ENCODE measurements at regions not wholly inside any gene's neighbourhood (a gene's known extent, or its start where the extent isn't known, plus 50 kb on each side); places are given as distances from the start of the nearest gene placed in this dataset.

DNA sequence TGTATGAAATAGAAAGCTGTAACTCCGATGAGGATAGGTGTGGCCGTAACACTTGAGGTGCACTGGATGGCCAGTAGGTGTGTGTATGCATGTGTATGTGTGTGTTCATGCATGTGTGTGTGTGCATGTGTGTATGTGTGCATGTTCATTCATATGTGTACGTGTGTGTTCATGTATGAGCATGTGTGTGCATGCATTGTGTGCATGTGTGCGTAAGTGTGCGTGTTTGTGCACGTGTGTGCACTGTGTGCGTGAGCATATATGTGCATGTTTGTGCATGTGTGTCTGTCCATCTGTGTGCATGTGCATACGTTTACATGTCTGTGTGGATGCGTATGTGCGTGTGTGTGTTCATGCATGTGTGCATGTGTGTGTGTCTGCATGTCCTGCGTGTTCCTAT, 145.5 kb downstream of the C16orf95 start:
- no peak for DNase-seq

DNA sequence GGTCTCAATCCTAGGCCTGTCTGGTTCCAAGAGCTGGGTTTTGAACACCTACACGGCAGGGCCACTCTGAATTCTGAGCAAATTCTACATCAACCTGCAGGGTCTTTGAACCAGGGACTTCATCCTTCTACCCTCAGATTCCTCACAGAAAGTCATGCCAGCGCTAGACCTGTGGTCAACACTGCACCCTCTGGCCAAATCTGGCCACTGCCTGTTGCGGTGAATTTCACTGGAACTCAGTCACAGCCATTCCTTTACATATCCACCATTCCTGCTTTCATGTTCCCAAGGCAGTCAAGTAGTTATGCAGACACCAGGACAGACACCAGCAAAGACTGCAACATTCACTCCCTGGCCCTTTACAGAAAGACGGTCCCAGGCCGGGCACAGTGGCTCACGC, 144.6 kb downstream of the C16orf95 start:
- DNase-seq: no peak

DNA sequence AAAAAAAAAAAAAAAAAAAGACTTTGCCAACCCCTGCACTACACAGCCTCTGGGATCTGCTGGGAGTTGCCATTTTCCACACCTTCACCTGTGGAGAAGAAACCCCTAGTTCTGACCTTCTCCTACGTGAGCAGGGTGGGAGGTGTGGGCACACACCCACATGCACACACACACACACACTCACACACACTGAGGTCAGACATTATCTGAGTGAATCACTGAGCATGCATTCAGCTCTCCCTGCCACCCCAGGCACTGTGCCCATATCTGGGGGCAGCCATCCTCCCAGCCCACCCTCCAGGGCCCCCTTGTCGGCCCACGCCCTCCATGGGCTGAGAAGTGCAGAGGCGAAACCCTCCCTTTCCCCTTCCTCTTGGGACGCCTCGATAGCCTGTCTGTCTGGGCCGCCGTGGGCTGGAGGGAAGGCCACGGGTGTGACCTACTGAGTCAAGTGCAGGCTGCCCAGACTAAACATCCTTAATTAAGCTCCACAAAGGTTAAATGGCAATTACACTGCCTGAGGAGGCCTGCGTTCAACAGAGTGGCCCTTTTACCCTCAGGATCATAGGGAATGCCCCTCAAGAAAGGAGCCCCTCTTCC, 143.8 kb downstream of the C16orf95 start:
- DNase-seq: no peak

DNA sequence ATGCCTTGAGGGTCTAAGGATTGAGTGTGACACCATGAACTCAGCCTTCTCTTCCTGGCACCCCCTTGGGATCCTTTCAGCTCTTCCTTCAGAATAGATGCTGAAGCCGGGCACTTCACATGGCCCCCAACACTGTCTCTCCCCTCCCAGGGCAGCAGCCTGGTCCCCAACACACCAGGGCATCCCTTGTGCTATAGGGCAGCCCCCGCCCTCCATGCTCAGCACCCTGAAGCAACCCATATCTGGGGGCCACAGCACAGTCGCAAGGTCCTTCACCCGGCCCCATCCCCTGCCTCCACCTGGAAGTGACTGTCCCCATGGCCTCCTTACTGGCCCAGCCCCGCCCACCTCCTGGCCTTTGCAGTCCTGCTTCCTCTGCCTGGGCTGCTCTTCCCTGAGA, 143.1 kb downstream of the C16orf95 start:
- no peak for DNase-seq

DNA sequence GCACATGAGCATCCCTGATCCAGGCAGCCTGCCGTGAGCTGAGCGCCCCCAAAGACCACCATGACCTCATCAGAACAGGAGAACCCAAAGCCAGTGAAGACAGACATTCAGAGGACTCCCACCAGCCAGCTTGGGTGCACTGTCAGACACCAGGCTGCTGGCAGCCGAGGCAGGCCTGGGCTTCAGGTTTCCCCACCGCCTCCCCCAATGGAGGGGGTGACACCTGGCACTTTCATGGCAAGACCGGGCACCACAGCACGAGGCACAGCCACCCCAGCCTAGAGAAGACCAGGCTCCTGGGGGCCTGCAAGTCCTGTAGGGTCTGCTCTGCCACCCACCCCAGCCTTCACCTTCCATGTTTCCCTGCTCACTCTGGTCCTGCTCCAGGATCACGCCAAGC, 140.5 kb downstream of the C16orf95 start:
- DNase-seq: no peak

DNA sequence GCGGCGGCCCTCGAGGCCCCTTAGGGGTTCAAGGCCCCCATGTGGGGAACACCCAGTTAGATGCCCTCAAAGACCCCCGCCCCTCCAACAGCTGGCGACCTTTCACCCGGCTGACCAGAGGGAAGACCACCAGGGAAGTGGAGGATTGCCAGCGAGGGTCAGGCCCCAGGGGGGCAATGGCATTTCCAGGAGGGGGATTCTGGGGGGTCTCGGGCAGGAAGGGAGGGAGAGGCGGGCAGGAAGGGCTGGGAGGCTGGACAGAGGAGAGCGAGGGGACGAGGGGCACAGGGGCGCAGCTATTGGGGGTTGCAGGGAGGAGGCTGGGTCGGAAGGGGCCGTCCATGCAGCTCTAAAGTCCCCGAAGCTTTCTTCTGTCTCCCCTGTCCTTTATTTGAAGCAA, 139.5 kb downstream of the C16orf95 start:
- no peak for DNase-seq

DNA sequence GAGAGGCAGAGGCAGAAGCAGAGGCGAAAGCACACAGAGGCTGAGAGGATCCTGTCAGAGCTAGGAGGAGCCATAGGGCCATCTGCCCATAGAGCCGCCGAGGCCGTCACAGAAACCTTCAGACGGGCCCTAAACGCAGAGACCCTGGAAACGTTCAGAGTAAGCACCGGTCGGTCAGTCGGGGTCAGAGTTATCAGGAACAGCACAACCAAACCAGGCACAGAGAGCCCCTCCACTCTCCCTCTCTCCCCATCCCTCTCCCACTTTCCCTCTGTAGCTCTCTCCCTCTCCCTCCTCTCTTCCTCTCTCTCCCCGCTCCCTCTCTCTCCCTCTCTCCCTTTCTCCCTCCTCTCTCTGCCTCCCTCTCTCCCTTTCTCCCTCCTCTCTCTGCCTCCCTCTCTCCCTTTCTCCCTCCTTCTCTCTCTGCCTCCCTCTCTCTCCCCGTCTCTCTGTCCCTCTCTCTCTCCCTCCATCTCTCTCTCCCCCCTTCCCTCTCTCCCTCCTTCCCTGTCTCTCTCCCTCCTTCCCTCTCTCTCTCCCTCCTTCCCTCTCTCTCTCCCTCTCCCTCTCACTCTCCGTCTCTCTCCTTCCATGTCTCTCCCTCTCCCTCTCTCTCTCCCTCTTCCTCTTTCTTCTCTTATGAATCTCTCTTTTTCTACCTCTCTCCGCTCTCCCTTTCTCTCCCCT, 138.9 kb downstream of the C16orf95 start:
- DNase-seq: no peak

DNA sequence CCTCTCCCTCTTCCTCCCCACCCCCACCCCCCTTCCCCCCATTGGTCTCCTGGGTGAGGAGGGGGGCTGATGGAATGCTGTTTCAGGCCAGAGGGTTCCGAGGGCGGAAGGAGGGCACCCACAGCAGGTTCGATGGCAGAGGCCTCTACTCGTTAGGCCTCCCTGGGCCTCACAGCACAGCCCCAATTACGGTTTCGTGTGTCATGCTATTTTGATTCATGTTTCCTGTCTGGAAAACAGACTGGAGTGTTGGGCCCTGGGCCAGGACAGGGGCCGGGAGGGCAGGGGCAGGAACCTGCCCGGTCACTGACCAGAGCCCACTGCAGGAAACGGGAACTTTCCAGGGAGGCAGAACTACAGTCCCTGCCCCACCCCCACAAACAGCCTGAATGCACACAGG, 138.2 kb downstream of the C16orf95 start:
- DNase-seq: no peak

DNA sequence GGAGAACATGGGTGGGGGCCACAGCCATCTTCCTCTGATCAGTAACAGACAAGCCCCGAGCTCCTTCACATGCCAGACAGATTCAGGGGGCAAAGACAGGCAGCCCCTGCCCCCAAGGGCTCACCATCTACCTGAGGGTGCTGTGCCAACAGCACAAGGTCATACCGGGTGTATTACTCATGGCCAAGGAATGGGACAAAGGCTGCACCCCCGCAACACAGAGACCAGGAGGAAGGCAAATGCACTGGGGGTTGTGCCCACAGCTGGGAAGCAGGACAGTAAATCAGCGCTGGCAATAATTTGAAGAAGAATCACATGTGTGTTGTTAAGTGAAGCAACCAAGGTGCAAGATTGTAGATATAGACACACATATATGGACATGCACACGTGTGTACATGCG, 137.1 kb downstream of the C16orf95 start:
- DNase-seq: no peak

DNA sequence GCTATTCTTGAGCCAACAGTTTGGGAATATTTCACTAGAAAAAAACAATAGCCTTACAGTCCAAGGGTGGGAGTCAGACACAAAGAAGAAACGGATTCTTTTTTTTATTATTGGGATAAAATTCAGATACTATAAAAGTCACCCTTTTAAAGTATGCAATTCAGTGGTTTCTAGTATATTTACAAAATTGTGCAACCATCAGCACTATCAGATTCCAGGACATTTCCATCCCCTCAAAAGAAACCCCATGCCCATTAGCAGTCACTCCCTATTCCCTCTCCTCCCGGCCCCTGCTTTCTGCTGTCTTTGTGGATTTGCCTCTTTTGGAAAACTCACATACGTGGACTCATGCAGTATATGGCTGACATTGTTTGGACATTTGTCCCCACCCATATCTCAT, 134.4 kb downstream of the C16orf95 start:
- DNase-seq: no peak

DNA sequence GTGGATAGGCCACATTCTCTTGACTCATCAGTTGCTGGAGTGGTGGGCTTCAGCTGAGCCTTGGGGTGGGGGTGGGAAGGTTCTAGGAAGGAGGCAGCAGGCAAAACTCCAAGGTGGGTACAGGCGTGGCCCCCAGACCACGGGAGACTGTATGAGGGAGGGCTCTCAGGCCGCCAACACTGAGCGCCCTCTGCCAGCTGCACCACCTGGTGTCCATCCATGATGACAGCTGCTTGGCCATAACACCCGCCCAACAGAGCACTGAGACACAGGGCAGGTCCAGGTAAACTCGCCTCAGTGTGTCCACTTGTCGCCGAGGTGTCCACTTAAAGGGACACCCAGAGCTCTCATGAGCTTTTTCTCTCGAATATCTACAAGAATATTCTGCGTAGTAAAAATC, 133.5 kb downstream of the C16orf95 start:
- DNase-seq: no peak

DNA sequence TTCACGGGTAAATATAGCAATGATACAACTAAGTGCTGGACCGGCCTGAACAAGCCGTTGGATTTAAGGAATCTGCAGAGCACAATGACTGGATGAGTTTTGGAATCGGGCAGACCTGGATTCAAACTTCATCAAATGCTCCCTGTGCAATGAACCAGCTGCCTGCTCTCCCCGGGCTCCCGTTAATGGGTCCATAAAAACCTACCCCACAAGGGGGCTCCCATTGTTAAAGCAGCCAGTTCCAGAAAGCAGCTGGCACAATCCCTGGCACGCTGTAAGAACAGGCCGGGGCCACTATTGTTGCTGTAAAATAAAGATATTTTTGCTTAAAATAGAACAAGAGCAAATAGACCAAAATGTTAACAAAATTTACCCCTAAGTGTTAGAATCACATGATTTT, 131.9 kb downstream of the C16orf95 start:
- no peak for DNase-seq

DNA sequence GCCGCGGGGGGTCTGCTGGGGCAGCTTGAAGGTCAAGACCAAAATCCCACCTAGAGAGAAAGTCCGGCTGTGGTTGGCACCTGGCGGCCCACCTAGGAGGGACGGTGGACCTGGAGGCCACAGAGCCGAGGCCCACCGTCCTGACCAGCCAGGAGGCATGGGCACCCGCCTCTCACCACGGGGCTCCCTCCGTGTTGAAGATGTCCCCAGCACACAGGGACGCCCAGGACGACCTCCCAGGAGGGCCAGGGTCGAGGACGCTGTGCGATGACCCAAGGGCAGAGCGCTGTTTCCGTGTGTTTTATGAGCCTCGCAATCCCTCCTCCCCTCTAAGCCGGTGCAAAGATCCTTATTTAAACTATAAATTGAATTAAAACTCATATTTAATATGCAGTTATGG, 131.2 kb downstream of the C16orf95 start:
- no peak for DNase-seq

DNA sequence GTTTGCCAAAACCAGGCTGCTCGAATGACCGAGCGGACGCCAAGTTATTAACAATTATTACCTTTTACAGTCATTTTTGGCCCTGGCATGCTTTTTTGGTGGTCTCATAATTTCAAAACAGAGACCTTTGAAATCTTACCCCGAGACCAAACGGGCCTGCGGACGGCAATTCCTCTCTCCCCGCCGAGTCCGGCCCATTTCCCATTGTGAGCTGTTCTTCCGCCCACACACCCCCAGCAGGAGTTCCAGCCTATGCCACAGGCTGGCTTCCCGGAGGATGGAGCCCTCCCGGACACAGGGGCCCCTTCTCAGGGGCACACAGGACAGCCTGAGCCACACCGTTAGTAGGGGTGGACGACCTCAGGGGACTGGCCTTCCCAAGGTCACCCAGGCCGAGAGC, 130.7 kb downstream of the C16orf95 start:
- DNase-seq: no peak

DNA sequence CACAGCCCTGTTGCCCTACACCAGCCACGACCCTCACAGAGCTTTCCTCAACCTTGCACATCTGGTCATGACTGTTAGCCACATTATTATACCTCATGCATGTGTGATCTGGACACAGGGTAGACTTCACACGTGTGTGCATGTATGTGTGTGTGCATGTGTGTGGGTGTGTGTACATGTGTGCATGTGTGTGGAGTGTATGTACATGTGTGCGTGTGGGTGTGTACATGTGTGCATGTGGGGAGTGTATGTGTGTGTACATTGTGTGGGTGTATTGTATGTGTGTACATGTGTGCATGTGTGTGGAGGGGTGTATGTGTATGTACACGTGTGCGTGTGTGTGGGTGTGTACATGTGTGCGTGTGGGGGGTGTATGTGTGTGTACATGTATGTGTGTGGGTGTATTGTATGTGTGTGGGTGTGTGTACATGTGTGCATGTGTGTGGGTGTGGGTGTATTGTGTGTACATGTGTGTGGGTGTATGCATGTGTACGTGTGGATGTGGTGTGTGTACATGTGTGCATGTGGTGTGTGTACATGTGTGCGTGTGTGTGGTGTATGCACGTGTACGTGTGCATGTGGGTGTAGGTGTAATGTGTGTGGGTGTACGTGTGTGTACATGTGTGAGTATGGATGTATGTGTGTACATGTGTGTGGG, 130.2 kb downstream of the C16orf95 start:
- no peak for DNase-seq

DNA sequence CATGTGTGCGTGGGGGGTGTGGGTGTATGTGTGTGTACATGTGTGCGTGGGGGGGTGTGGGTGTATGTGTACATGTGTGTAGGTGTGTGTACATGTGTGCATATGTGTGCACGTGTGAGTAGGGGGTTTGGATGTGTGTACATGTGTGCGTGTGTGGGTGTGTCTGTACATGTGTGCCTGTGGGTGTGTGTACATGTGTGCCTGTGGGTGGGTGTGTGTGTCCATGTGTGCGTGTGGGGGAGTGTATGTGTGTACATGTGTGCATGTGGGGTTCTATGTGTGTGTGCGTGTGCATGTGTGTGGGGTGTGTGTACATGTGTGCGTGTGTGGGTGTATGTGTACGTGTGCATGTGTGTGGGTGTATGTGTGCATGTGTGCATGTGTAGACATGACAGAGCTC, 129.1 kb downstream of the C16orf95 start:
- no peak for DNase-seq

DNA sequence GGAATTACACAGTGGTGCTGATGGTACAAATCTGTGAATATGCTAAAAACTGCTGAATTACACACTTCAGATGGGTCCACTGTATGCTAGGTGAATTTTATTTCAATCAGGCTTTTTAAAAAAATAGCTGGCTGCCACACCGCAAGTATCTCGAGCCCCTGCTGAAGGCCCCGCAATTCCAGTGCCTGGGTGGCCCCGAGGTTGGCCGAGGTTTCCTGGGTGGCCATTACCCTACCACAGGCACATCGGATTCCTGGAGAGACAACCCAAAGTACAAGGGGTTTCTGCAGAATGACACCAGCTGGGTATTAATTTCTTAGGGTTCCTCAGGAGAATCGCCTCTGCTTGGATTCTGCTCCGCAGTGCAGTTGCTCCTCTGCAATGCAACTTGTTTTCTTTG, 127.8 kb downstream of the C16orf95 start:
- no peak for DNase-seq

DNA sequence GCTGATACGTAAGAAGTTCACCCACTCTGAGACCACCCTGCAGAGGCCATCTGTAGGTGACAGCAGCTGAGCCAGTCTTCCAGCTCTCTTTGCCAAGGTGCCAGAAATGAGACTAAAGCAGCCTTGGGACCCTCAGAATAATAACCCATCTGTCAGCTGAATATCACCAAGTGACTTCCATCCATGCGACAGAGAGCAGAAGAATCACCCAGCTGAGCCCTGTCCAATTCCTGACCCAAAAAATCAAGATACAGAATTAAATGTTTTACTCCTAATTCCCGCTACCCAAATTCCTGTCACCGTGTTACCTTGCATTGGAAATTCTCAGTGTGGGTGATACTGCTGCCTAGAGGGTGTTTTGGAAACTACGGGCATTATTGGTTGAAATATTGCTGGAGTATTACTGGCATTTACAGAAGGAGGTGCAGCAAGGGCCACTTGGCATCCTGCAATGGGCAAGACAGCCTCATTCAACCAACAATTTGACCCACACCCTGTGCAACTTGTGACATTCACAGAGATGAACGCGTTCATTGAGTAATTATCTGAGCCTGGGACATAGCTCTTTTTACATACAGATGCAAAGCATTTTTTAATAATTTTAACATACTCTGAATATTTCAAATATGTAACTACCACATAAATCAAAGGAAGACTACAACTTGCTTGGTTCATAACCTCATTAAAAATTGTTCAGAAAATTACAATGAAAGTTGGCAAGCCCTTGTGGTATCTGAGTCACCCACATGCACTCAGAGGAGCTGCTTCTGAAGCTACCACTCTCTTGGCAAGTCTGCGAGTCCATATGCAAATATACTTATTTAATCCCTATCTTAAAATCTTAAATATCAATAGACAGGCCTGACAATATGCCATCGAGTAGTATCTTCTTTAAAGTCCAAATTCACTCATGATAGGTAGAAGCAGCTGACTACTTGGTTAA, 126.6 kb downstream of the C16orf95 start:
- no peak for DNase-seq

DNA sequence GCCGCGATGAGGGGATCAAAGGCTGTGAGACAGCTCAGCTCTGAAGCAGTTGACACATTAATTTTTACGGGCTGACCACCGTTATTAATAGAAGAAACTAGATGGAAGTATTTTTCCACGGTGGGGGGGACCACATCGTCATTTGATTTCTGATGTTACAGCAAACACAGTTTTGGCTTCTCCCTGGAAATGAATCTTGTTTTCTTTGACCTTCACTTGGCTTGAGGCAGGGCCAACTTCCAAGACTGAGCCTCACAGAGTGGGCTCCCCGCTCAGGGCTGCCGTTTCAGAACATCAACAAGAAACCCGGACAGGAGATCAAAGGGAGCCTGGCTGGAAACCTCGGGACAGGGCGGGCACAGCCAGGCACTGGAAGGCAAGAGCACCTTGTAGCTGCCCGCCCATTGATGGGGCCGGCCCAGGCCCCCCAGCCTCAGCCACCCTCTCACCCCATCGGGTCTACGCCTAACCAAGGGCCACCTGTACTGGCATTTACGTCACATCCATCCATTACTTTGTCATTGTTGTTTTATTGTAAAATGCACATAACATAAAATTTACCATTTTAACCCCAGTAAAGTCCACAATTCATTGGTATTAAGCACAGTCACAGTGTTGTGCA, 124.6 kb downstream of the C16orf95 start:
- DNase-seq: no peak

DNA sequence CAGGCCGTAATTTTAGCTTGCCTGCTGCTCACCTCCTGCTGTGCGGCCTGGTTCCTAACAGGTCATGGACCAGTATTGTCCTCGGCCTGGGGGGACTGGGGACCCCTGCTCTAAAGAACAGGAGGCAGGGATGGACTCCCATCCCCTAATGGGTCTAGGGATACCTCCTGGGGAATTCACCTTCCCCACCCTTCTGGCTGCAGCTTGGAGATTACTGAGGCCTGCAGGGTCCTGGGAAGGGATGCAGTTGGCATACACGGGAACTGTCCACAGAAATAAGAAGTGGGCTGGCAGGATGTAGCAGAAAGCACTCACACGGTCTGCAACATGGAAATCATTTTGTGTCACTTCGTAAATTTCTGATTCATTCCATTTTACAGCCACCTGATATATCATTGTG, 123.0 kb downstream of the C16orf95 start:
- no peak for DNase-seq

DNA sequence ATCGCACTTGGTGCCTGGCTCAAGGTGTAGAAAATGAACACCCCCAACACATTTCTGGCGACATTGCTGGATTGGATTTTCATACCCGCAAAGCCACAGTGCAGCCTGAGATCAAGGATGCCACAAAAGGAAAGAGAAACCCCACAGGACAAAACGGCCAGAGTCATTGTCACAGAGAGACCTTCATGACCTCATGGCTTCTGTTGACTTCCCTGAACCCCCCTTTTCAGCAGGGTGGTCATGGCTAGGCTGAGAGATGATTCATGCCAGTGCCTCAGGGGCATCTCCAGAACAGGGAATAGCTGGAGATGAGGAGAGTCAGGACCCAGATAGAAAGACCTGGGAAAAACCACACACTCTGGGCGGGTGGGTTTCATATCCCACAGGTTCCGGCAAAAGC, 122.0 kb downstream of the C16orf95 start:
- no peak for DNase-seq

DNA sequence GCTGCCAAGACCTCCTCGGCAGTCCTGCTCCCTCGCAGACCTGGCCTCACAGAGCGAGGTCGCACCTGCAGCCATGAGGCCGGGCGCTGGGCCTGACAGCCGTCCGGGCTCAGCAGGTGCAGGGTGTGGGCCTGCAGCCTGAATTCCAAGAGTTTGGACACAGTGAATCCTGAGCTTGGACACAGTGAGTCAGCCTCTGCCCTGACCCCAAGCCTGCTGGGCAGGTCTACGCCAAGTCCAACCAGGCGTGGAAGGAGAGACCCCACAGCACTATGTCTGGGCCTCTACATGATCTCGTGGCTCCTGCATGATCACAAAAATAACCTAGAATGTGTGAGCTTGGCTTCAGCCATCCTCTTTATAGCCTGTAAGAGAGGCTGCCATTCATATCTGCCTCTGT, 121.0 kb downstream of the C16orf95 start:
- no peak for DNase-seq

DNA sequence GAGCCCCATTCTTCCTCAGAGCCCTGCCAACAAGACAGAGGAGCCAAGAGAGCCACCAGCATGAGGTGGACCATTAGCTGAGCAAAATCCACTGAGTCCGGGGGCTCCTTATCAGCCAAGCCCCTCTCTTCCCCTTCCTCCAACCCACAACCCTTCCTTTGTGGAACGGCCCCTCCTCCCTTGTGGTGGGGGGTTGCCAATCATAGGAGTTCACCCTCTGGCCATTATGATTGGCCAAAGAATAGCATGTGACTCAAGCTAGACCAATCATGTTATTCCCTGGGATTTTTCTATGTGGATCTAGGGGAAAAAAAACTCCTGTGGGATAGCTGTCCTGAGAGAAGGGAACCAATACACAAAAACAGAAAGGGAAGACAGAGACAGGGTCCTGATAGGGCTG, 120.5 kb downstream of the C16orf95 start:
- DNase-seq: no peak
